NCI-H128 (cell line): ENCODE measurements at regions not wholly inside any gene's neighbourhood (a gene's known extent, or its start where the extent isn't known, plus 50 kb on each side); places are given as distances from the start of the nearest gene placed in this dataset.
A peak's percentile ranks its signal among the peaks of the same experiment; 100 is the strongest.

Experiments used
- DNase-seq: peaks from one replicate; lab custom pipeline; 2025; ENCODE audit not compliant: unreplicated experiment; lab: John Stamatoyannopoulos, UW

DNA sequence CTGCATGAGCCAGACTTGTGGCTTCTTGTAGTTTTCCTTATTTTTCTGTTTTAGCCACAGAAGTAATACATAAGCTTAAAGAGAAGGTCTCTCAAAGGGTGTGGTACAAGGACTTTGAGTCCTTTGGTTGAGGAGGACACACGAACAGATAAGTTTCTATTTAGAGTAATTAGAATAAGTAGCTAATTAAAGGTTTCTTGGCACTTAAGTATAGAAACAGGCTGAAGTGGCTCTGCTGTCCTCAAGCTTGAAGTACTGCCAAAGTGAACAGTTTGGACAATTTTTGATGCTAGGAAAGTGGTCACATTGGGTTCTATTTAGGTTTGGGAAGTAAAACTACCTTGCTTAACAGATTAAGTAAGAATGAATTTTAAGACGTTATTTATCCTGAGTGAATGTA is 278.3 kb upstream of the MPDZ start:
- DNase-seq: no peak

DNA sequence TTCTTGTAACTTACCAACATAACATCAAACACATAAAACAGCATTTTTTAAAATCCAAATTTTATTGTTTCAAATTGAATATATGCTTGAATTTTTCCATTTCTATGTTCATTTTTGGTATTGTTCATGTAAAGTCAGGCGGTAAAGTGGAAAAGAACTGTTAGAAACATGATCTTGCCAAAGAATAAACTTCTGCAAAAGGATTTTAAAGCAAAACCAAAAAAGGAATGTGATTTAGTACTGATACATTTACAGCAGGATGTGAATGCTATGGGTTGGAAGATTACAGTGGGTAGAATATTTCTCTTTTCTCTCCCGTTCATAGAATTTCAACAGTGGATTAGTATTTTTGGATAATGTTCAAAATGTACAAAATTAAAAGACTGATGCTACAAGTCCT is 277.2 kb upstream of the MPDZ start:
- DNase-seq: no peak

- DNase-seq: no peak
These were observed 276.6 kb upstream of the MPDZ start for GRCh38 chr9:13555989-13556500.

- no peak for DNase-seq
These were observed 276.0 kb upstream of the MPDZ start for GRCh38 chr9:13555516-13555915.

DNA sequence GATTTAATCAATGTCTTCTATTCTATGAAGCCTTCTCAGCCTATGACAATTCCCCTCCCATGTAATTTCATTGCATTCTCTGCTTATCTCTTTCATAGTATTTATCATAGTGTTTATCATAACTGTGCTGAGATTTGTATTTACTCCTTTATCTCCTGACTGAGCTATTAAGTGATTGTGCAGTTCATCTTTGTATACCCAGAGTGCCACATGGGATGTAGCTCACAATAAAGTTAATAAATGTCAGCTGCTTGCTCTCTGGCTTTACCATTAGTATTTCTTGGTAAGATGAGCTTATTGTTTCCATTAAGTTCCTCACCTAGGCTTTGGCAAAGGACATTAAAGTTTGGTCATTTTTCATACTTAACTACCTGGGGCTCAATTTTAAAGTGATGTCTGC is 275.1 kb upstream of the MPDZ start:
- DNase-seq: no peak

DNA sequence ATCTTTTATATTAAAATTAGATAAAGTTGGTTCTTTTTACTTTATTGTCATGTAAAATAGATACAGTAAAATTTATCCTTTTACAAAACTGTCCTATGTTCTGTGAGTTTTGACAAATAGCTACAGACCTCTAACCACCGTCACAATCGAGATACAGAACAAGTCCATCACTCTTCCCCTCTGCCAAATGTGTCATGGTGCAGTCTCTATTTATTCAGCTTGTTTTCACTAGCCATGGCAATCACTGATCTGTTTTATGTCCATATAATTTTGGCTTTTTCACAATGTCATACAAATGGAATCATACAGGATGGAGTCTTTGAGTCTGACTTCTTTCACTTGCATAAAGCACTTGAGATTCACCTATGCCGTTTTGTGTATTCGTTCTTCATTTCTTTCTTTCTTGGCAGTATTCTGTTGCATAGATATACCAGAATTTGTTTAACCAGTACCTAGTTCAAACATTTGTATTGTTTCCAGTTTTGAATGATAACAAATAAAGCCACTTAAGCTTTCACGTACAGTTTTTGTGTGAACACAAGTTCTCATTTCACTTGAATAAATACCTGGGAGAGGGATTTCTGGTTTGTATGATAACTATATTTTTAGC is 273.2 kb upstream of the MPDZ start:
- DNase-seq: no peak

GRCh38 chr9:13550519-13550918 is 271.0 kb upstream of the MPDZ start:
- DNase-seq: no peak

GRCh38 chr9:13548535-13548934 is 269.0 kb upstream of the MPDZ start:
- DNase-seq: no peak

DNA sequence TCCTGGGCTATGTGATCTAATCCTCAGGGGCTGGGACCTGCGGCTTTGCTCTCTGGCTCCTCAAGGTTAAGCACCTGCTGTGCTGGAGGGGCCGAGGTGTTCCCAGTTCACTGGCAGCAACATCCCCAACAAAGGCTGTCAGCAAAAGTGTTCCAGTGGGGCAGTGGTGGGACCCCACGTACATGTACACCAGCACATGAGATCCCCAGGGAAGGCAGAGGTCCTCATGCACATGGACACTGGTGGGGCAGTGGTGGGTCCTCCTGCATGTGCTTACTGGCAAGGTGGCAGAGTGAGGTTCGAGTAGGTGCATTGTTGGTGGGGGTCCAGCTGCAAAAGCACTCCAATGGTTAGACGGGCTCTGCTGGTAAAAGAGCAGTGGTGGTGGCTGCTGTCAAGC is 255.6 kb upstream of the MPDZ start:
- no peak for DNase-seq

DNA sequence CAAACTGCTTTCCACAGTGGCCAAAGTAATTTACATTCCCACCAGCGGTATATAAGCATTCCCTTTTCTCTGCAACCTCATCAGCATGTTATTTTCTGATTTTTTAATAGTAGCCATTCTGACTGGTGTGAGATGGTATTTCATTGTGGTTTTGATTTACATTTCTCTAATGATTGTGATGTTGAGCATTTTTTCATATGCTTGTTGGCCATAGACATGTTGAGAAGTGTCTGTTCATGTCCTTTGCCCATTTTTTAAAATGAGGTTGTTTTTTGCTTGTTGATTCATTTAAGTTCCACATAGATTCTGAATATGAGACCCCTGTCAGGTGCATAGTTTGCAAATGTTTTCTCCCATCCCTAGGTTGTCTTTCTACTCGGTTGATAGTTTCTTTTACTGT is 254.5 kb upstream of the MPDZ start:
- no peak for DNase-seq

GRCh38 chr9:13532407-13532806 is 252.9 kb upstream of the MPDZ start:
- DNase-seq: no peak

DNA sequence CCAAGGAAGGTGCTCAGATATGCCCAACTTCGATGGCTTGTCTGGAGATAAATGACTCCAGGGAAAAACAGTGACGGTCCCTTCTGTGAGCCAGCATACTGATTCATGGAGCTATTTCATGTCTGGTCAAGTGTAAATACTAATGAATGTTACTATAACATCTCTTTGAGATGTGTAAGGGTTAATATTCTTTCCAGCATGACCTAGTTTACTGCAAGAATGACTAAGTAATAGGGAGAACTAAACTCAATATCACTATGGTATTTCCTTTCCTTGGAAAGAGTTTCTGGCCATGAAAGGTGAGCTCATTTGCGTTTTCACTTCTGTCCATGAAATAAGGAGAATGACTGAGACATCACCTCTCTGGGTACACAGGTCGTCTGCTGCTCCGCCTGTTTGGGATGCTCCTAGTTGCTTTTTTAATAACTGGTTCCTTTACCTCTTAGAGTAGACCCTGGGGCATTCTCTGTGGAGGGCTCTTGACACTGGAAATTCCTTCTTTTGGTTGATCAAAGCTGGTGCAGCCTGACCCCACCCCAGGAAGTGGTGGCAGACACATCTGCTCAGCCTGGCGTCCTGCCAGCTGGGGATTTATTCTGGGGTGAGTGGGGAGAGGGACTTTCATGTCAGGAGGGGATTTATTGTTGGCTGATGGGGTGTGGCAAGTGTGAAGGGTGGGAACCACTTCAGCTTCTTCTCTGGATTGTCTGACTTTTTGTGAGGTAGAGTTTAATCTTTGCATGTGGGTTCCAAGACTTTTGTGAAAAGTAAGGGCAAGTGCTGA is 250.0 kb upstream of the MPDZ start:
- peak; percentile 36 for DNase-seq

DNA sequence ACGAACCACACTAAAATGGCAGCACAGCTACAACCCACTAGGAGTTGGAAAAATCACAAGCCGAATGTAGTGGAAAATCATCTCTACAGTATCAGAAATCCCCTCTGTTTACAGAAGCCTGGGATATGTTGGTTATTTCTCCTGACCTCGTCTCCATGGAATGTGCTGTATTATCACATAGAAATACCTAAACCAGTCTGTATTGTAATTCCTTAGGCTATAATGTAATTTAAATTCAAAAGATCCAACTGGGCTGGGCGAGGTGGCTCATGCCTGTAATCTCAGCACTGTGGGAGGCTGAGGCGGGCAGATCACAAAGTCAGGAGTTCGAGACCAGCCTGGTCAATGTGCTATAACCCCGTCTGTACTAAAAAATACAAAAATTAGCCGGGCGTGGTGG is 244.8 kb upstream of the MPDZ start:
- DNase-seq: no peak

- no peak for DNase-seq
These were observed 240.6 kb upstream of the MPDZ start for GRCh38 chr9:13520069-13520468.

GRCh38 chr9:13513716-13514444 is 234.4 kb upstream of the MPDZ start:
- peak; percentile 54 for DNase-seq

DNA sequence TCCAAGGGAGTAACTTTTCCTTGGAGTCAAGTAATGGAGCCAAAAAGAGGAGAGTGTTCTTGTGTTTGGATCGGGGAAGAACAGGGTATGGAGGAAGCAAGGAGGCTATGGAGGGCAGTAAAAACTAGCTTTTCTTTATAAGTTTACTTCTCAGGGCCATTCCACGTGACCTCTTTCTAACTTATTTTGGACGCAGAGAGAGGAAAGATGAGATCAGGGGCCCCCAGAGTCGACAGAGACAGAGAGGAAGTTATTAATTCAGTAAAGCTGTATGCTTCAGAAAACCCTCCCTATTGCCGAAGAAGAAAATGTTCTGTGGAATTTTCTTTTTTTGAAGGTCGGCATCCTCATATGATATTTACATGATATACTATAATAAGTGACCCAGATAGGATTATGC is 233.8 kb upstream of the MPDZ start:
- DNase-seq: no peak

- no peak for DNase-seq
These were observed 229.2 kb upstream of the MPDZ start for GRCh38 chr9:13508681-13509080.

DNA sequence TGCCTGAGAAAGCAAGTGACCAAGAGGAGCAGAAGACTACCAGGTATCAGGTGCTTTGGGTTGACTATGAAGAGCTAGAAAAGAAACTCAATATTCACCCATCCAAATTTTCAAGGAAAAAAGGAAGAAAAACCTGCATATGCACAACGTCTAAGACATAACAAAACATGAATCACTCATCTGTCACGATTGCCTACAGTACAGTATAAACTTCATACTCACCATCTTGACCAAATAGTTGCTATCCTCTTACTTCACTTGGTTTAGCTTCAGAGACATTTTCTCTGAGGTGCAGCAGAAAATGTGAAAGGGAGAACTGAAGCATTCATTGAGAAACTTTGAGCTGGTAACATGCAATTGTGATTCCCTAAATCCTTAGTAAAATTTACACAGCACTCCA is 228.6 kb upstream of the MPDZ start:
- no peak for DNase-seq

GRCh38 chr9:13505797-13506196 is 226.3 kb upstream of the MPDZ start:
- no peak for DNase-seq

- no peak for DNase-seq
These were observed 224.1 kb upstream of the MPDZ start for GRCh38 chr9:13503599-13503998.

DNA sequence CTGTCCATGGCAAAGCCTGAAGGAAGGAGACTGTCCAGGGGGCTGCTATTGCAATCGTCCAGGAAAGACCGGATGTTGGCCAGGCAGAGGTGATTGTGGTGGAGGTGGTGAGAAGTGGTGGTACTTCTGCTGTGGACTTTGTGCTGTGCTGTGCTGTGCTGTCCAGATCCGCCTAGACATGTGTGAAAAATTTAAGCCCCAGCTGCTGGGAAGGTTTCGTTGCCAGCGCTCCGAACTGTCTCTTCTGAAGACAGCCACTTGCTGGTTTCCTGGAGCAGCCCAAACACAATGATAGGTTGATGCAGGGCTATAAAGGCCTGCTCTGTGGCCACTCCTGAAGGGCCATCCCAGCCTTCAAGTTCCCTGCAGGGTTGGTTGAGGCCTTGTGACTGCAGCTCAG is 223.0 kb upstream of the MPDZ start:
- DNase-seq: no peak

DNA sequence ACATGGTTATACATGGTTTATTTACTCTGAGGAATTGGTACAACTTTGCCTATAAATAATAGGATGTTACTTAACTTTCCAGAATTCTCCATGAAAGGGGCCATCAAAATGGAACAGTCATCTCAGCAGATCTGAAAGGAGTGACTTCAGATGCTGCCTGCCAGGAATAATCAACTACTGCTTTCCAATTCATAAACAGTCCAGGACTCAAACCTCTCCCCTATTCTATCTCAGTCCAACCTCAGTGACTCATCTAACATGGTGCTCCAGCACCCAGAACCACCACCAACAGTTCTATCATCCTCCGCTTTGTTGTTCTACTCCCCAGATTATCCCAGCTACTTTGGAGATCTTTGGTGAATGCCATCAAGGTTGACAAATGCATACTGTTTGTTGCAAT is 221.5 kb upstream of the MPDZ start:
- DNase-seq: no peak
